ENCODE measurements at regions not wholly inside any gene's neighbourhood (a gene's known extent, or its start where the extent isn't known, plus 50 kb on each side); places are given as distances from the start of the nearest gene placed in this dataset.

GRCh38 chr21:17901458-17902079, 82.4 kb upstream of the C21orf91 start:
- ATAC-seq = no peak
- Histone ChIP-seq H3K27ac (peak overlapping the region in 7 of 10 donors; percentile 10 to 78 (median 61)), H3K36me3 (no peaks in the 10 kb centered on the region), H3K27me3 (no peaks in the 10 kb centered on the region), H3K4me3 (no peak overlapping the region), H3K4me1 (peaks cover 0 to 24% (median 6%) of the 10 kb centered on the region in 9 donors), H3K9me3 (peaks cover 0 to 22% (median 0%) of the 10 kb centered on the region in 11 donors)
- no peak for DNase-seq
- 67 to 73% methylated on average over 10 of the region's 10 CpGs for WGBS, 2 donors
- no peak for TF ChIP-seq CTCF (IDR thresholded peaks at IDR 0.05)
- intact Hi-C loops (cut with DNase I) = loop anchor here in 9 of 10 donors (2.0 to 10.0 kb wide), 8 partner anchors 77 to 289 kb away; partner anchors contain the start of genes C21orf91 (in 2 of the 9) and BTG3 (in 1 of the 9)

GRCh38 chr21:17900990-17901385, 81.8 kb upstream of the C21orf91 start:
- Histone ChIP-seq H3K36me3 (no peaks in the 10 kb centered on the region), H3K27ac (peak overlapping the region in 8 of 10 donors; percentile 10 to 78 (median 60)), H3K27me3 (no peaks in the 10 kb centered on the region), H3K4me3 (no peak overlapping the region), H3K9me3 (peaks cover 0 to 26% (median 0%) of the 10 kb centered on the region in 11 donors), H3K4me1 (peaks cover 0 to 24% (median 6%) of the 10 kb centered on the region in 9 donors)
- ATAC-seq (peak in 5 of 8 donors; percentile 43 to 66 (median 53)), DNase-seq (peak in 1 of 2 donors; percentile 8)
- WGBS, 2 donors = 42 to 45% methylated on average over 5 of the region's 5 CpGs
- intact Hi-C loops (cut with DNase I) = loop anchor here in 8 of 10 donors (5.0 to 10.0 kb wide), 6 partner anchors 76 to 289 kb away; partner anchors contain the start of genes C21orf91 (in 2 of the 8) and BTG3 (in 1 of the 8)
- no peak for TF ChIP-seq CTCF (IDR thresholded peaks at IDR 0.05)

- intact Hi-C loops (cut with DNase I) = loop anchor here in 8 of 10 donors (5.0 to 10.0 kb wide), 6 partner anchors 76 to 288 kb away; partner anchors contain the start of genes C21orf91 (in 2 of the 8) and BTG3 (in 1 of the 8)
Observed at GRCh38 chr21:17900281-17900989, 81.3 kb upstream of the C21orf91 start.

More at GRCh38 chr21:17900281-17900989, 81.3 kb upstream of the C21orf91 start:
- Histone ChIP-seq H3K4me3 (no peak overlapping the region), H3K36me3 (no peaks in the 10 kb centered on the region), H3K27me3 (no peaks in the 10 kb centered on the region), H3K4me1 (peaks cover 0 to 24% (median 6%) of the 10 kb centered on the region in 9 donors), H3K27ac (peak overlapping the region in 8 of 10 donors; percentile 10 to 78 (median 62)), H3K9me3 (peaks cover 0 to 26% (median 0%) of the 10 kb centered on the region in 11 donors)
- 55 to 58% methylated on average over 8 of the region's 8 CpGs for WGBS, 2 donors
- no peak for TF ChIP-seq CTCF (IDR thresholded peaks at IDR 0.05)
- DNase-seq (peak; percentile 41 to 51), ATAC-seq (peak; percentile 28 to 80 (median 68))
